Liver (tissue), 8 donors: ENCODE measurements at regions not wholly inside any gene's neighbourhood (a gene's known extent, or its start where the extent isn't known, plus 50 kb on each side); places are given as distances from the start of the nearest gene placed in this dataset.

ENCODE experiments used
- DNase-seq: peaks from one replicate; pipeline ENCODE4 v3.0.0-alpha.2; 2017; ENCODE audit warnings: low spot score
- H3K27ac ChIP-seq, 2 donors: one replicate each; pipeline ENCODE4 v1.7.0; 2013; ENCODE audit warnings: inconsistent platforms in 2 of 2, low read length in 2 of 2, control low read depth in 1 of 2, low read depth in 1 of 2, mild to moderate bottlenecking in 1 of 2
- H3K27me3 ChIP-seq, 4 donors: one replicate each; pipeline versions ENCODE4 v1.6.1 to v1.7.0; 2013; ENCODE audit warnings: low read length in 3 of 4, inconsistent platforms in 1 of 4, mild to moderate bottlenecking in 1 of 4, moderate library complexity in 1 of 4; ENCODE audit not compliant: control insufficient read depth in 4 of 4, insufficient read depth in 4 of 4
- H3K36me3 ChIP-seq, 4 donors: one replicate each; pipeline versions ENCODE4 v1.6.1 to v1.7.0; 2013; ENCODE audit warnings: low read length in 3 of 4, mild to moderate bottlenecking in 3 of 4, low read depth in 1 of 4, moderate library complexity in 1 of 4; ENCODE audit not compliant: control insufficient read depth in 4 of 4, insufficient read depth in 3 of 4
- H3K4me1 ChIP-seq, 4 donors: one replicate each; pipeline versions ENCODE4 v1.6.1 to v1.7.0; 2013; ENCODE audit warnings: low read length in 3 of 4, mild to moderate bottlenecking in 3 of 4, moderate library complexity in 1 of 4; ENCODE audit not compliant: control insufficient read depth in 4 of 4, insufficient read depth in 4 of 4
- H3K4me3 ChIP-seq, 3 donors: one replicate each; pipeline versions ENCODE4 v1.6.1 to v1.7.0; 2013; ENCODE audit warnings: low read length in 3 of 3, control low read depth in 1 of 3, low read depth in 1 of 3, mild to moderate bottlenecking in 1 of 3
- H3K9ac ChIP-seq, 2 donors: one replicate each; pipeline ENCODE4 v1.7.0; 2013; ENCODE audit warnings: low read length in 2 of 2, mild to moderate bottlenecking in 2 of 2, moderate library complexity in 2 of 2, control low read depth in 1 of 2, low read depth in 1 of 2
- H3K9me3 ChIP-seq, 4 donors: one replicate each; pipeline versions ENCODE4 v1.6.1 to v1.7.0; 2013; ENCODE audit warnings: low read length in 3 of 4; ENCODE audit not compliant: control insufficient read depth in 4 of 4
- EGR1 ChIP-seq, 2 donors: IDR thresholded peaks; 2 replicates each; pipeline ENCODE4 v1.6.1; 2016 to 2018; ENCODE audit warnings: antibody characterized with exemption in 2 of 2, low read depth in 2 of 2
- FOXA1 ChIP-seq: IDR thresholded peaks from 2 replicates; pipeline ENCODE4 v1.6.1; 2016; ENCODE audit warnings: antibody characterized with exemption
- FOXA2 ChIP-seq: IDR thresholded peaks from 2 replicates; pipeline ENCODE4 v1.6.1; 2016; ENCODE audit warnings: antibody characterized with exemption
- GABPA ChIP-seq, 2 donors: IDR thresholded peaks in 1 of 2; conservative IDR thresholded peaks in 1 of 2; 2 replicates each; pipeline ENCODE4 v1.6.1; 2016; ENCODE audit warnings: antibody characterized with exemption in 2 of 2, mild to moderate bottlenecking in 1 of 2, moderate library complexity in 1 of 2
- HNF4A ChIP-seq, 2 donors: conservative IDR thresholded peaks; 2 replicates each; pipeline ENCODE4 v1.6.1; 2016; ENCODE audit warnings: antibody characterized with exemption in 2 of 2, mild to moderate bottlenecking in 2 of 2
- HNF4G ChIP-seq: IDR thresholded peaks from 2 replicates; pipeline ENCODE4 v1.6.1; 2016; ENCODE audit warnings: antibody characterized with exemption
- JUND ChIP-seq, 2 donors: IDR thresholded peaks; 2 replicates each; pipeline ENCODE4 v1.6.1; 2016; ENCODE audit warnings: antibody characterized with exemption in 2 of 2
- MAX ChIP-seq: IDR thresholded peaks from 2 replicates; pipeline ENCODE4 v1.6.1; 2016; ENCODE audit warnings: antibody characterized with exemption
- NR2F2 ChIP-seq: IDR thresholded peaks from 2 replicates; pipeline ENCODE4 v1.6.1; 2016; ENCODE audit warnings: antibody characterized with exemption
- RAD21 ChIP-seq, 2 donors: IDR thresholded peaks; 2 replicates each; pipeline ENCODE4 v1.6.1; 2016; ENCODE audit warnings: antibody characterized with exemption in 2 of 2, mild to moderate bottlenecking in 2 of 2
- RXRA ChIP-seq, 2 donors: IDR thresholded peaks; 2 replicates each; pipeline ENCODE4 v1.6.1; 2017 to 2018; ENCODE audit warnings: antibody characterized with exemption in 2 of 2, mild to moderate bottlenecking in 1 of 2
- TAF1 ChIP-seq: conservative IDR thresholded peaks from 2 replicates; pipeline ENCODE4 v1.6.1; 2016; ENCODE audit warnings: antibody characterized with exemption, mild to moderate bottlenecking
- ZBTB33 ChIP-seq: IDR thresholded peaks from 2 replicates; pipeline ENCODE4 v1.6.1; 2016; ENCODE audit warnings: antibody characterized with exemption
- WGBS: extraction: QIAGEN DNeasy Blood & Tissue Kit; methylation state at CpG from one replicate; pipeline ENCODE4 v1.1.7; 2013; 5-methylcytosine and 5-hydroxymethylcytosine counted together
- TF ChIP-seq, protein P1 (sequence below): fragments of 150-350 bp; IDR thresholded peaks from 2 replicates; pipeline ENCODE4 v1.5.1; 2017; ENCODE audit warnings: improper control_type of control experiment, low read depth, low read length; ENCODE audit not compliant: missing input control
- TF ChIP-seq, protein P2 (sequence below): IDR thresholded peaks from 2 replicates; pipeline ENCODE4 v1.6.1; 2016; ENCODE audit warnings: antibody characterized with exemption
- donor health status: healthy.
- donor health status: healthy.
- donor health status: healthy.
- donor health status: healthy.
- donor health status: healthy.

DNA sequence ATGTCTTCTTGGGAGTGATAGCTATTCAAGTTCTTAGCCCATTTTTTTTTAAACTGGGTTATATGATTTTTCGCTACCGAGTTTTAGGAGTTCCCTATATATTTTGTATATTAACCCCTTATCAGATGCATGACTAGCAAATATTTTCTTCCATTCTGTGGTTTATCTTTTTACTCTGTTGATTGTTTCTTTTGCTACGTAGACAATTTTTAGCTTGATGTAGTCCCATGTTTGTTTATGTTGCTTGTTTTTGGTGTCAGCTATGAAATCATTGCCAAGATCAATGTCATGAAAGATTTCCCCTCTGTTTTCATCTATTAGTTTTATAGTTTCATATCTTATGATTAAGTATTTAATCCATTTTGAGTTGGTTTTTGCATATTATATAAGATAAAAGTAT is 480.5 kb downstream of the CDH11 start:
- Histone ChIP-seq H3K9me3 (no peaks in the 10 kb centered on the region), H3K27me3 (no peaks in the 10 kb centered on the region), H3K27ac (no peak overlapping the region), H3K9ac (no peak overlapping the region), H3K4me1 (no peaks in the 10 kb centered on the region), H3K4me3 (no peak overlapping the region), H3K36me3 (no peaks in the 10 kb centered on the region)
- no peak for DNase-seq
- WGBS, result 85% methylated on average over 3 of the region's 3 CpGs
- TF ChIP-seq, protein P1, sequence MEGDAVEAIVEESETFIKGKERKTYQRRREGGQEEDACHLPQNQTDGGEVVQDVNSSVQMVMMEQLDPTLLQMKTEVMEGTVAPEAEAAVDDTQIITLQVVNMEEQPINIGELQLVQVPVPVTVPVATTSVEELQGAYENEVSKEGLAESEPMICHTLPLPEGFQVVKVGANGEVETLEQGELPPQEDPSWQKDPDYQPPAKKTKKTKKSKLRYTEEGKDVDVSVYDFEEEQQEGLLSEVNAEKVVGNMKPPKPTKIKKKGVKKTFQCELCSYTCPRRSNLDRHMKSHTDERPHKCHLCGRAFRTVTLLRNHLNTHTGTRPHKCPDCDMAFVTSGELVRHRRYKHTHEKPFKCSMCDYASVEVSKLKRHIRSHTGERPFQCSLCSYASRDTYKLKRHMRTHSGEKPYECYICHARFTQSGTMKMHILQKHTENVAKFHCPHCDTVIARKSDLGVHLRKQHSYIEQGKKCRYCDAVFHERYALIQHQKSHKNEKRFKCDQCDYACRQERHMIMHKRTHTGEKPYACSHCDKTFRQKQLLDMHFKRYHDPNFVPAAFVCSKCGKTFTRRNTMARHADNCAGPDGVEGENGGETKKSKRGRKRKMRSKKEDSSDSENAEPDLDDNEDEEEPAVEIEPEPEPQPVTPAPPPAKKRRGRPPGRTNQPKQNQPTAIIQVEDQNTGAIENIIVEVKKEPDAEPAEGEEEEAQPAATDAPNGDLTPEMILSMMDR, result no peak
- TF ChIP-seq MAX (no peak), FOXA2 (no peak), RAD21 (IDR thresholded peaks at IDR 0.05) (no peak), ZBTB33 (no peak), NR2F2 (no peak), EGR1 (IDR thresholded peaks at IDR 0.05; ENCODE audit: low read depth in 2 of 2) (no peak), HNF4G (no peak), GABPA (IDR thresholded peaks at IDR 0.05 in 1 of 2, conservative IDR thresholded peaks at IDR 0.05 in 1 of 2) (no peak), JUND (IDR thresholded peaks at IDR 0.05) (no peak), RXRA (IDR thresholded peaks at IDR 0.05) (no peak)
- TF ChIP-seq, protein P2, sequence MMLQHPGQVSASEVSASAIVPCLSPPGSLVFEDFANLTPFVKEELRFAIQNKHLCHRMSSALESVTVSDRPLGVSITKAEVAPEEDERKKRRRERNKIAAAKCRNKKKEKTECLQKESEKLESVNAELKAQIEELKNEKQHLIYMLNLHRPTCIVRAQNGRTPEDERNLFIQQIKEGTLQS, result no peak

DNA sequence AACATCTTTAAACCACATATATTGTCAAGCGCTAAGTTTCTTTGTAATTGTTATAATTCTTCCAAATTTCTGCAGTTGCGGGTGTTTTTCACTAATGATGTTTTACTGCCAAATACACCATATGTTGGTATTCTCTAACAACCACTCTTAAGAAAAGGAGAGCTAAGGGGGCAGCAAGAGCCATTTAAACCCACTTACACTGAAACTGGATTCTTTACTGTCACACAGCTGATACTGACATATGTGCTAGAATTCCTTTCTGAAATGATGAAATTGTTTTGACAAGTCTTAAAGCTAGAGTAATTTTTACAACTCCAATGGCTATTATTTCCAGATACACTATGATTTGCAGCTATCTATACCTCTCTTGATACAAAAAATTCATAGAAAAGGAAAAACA is 483.1 kb downstream of the CDH11 start:
- H3K36me3 ChIP-seq, result no peaks in the 10 kb centered on the region
- no peaks in the 10 kb centered on the region for H3K9me3 ChIP-seq
- DNase-seq, result no peak
- H3K27me3 ChIP-seq, result no peaks in the 10 kb centered on the region
- H3K27ac ChIP-seq, result no peak overlapping the region
- H3K4me3 ChIP-seq, result no peak overlapping the region
- TF ChIP-seq HNF4G, result no peak
- no peak for TF ChIP-seq JUND (IDR thresholded peaks at IDR 0.05)
- TF ChIP-seq RXRA (IDR thresholded peaks at IDR 0.05), result no peak
- no peak for TF ChIP-seq FOXA1
- TF ChIP-seq HNF4A (conservative IDR thresholded peaks at IDR 0.05), result no peak
- TF ChIP-seq, protein P2, result no peak
- TF ChIP-seq MAX, result no peak
- no peak for TF ChIP-seq RAD21 (IDR thresholded peaks at IDR 0.05)
- TF ChIP-seq, protein P1, result no peak
- TF ChIP-seq TAF1, result no peak
- no peak for TF ChIP-seq EGR1 (IDR thresholded peaks at IDR 0.05; ENCODE audit: low read depth in 2 of 2)
- no peak for TF ChIP-seq ZBTB33
- 90% methylated on average over 2 of the region's 2 CpGs for WGBS
- H3K4me1 ChIP-seq, result no peaks in the 10 kb centered on the region
- H3K9ac ChIP-seq, result no peak overlapping the region
